H1 (cell line): ENCODE measurements at regions not wholly inside any gene's neighbourhood (a gene's known extent, or its start where the extent isn't known, plus 50 kb on each side); places are given as distances from the start of the nearest gene placed in this dataset.

Experiments
- CTCF ChIP-seq, 3 experiments: IDR thresholded peaks; 1 replicate in 2 of 3; 2 replicates in 1 of 3; pipeline versions ENCODE4 v1.5.1 to v1.6.1; 2011; ENCODE audit warnings: low read length in 3 of 3, mild to moderate bottlenecking in 3 of 3, inconsistent platforms in 2 of 3, low read depth in 1 of 3, moderate library complexity in 1 of 3; ENCODE audit not compliant: insufficient read depth in 1 of 3; ENCODE audit errors: control extremely low read depth in 1 of 3
- POLR2A ChIP-seq, 2 experiments: IDR thresholded peaks; 1 replicate in 1 of 2; 2 replicates in 1 of 2; pipeline ENCODE4 v1.6.1; 2011; ENCODE audit warnings: low read depth in 2 of 2, low read length in 2 of 2, mild to moderate bottlenecking in 2 of 2; ENCODE audit errors: control extremely low read depth in 1 of 2
- POLR2AphosphoS5 ChIP-seq: IDR thresholded peaks from 2 replicates; pipeline ENCODE4 v1.6.1; 2011; ENCODE audit warnings: low read depth, low read length
- SIX5 ChIP-seq: IDR thresholded peaks from 2 replicates; pipeline ENCODE4 v1.6.1; 2011; ENCODE audit warnings: mild to moderate bottlenecking, low read depth, low read length

DNA sequence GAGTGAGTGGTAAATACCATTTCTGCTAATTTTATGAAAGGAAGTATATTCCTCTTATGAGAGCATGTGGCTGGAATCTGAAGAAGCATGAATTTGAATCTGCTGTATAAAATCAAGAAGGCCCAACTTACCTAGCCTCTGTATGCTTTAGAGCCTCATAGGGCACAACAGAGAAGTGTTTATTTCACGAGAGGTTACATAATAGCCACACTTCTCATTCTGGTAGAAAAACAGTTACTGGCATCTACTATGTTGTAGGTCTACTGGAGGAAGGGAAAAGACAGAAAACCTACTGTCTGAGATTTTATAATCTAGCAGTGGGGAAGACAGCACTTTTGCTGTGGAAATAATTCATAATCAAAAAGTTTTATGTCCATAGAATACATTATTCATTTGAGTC lies 172.6 kb upstream of the ZNF608 start:
- TF ChIP-seq CTCF (IDR thresholded peaks at IDR 0.05; ENCODE audit: control extremely low read depth in 1 of 3, insufficient read depth in 1 of 3, low read depth in 1 of 3, low read length in 3 of 3) = no peak
- TF ChIP-seq SIX5 = no peak
- TF ChIP-seq POLR2A (IDR thresholded peaks at IDR 0.05; ENCODE audit: control extremely low read depth in 1 of 2, low read depth in 2 of 2, low read length in 2 of 2) = no peak
- no peak for TF ChIP-seq POLR2AphosphoS5
